ENCODE measurements at regions not wholly inside any gene's neighbourhood (a gene's known extent, or its start where the extent isn't known, plus 50 kb on each side); places are given as distances from the start of the nearest gene placed in this dataset.

DNA sequence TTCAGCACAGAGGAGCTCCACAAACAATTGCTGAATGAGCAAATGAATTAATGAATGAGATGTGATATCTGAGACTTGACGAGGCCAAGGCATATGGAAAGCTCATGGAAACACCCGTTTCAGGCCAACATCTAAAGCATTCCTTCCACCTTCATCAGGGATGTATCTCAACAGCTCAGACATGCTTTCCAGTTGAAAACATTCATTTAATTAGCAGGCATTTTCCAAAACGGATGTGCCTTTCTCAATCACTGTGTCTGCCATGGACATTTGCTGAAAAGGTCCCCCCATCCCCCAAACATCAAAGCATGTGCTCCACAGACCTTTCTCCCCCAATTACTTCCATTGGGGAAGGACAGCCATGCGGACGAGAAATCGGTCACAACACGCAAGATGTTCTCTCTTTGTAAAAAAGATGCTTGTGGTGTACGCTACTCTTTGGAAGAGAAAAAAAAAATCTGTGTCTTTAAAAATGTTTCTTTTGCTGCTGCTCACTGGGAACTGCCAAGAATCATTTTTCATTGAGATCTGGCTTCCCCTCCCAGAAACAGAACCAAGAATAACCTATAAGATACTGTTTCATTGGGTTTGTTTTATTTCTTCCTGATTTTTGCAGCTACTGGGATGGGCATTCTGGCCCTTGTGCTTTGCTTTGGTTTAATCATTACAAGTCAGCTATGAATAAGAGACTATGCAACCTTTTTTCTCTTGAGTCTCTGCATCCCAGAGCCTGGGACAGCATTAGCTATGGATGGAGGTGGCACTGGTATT is 528.2 kb downstream of the MED13L start:
- no peak for DNase-seq (ENCODE audit: low spot score in 2 of 2)
- H3K9me3 ChIP-seq: no peaks in the 10 kb centered on the region

DNA sequence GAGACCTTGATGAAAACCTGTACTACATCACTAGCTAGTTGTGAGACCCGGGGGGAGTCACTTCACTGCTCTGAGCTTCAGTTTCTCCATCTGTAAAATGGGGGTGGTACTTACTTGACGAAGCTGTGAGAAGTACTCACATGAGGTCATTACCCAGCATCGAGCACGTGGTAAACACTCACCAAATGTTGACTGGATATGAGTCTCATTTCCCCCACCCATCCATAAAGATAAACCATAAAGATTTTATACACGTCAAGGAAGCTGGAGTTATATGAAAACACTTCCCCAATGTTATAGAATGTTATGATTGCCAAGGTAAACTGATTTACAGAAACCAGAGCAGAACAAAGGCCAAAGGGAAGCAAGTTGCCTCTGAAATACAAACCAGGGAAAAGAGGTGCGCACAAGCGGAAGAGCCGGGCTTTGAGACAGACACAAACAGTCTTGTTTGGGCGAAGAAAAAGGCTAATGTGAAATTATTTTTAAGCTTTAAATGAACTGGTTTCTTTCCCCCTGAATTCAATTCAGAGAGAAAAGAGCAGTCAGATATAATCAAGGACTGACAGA is 536.8 kb downstream of the MED13L start:
- no peaks in the 10 kb centered on the region for H3K27me3 ChIP-seq
- intact Hi-C loops (cut with DNase I; ENCODE audit: low total_unique reads): no loop called here
- DNase-seq (ENCODE audit: low spot score in 2 of 2): no peak
- peak overlapping the region in 1 of 2 donors; percentile 52 for H3K27ac ChIP-seq
- no peak overlapping the region for H3K4me3 ChIP-seq
- H3K4me1 ChIP-seq: no peaks in the 10 kb centered on the region
- no peaks in the 10 kb centered on the region for H3K36me3 ChIP-seq
- no peak for TF ChIP-seq POLR2AphosphoS5 (IDR thresholded peaks at IDR 0.05)
- no peak for TF ChIP-seq POLR2A (IDR thresholded peaks at IDR 0.05)
- no peak for TF ChIP-seq CTCF (IDR thresholded peaks at IDR 0.05)
- H3K9me3 ChIP-seq: no peaks in the 10 kb centered on the region

More for the DNA sequence above, 528.2 kb downstream of the MED13L start:
- intact Hi-C loops (cut with DNase I; ENCODE audit: low total_unique reads): no loop called here
- Histone ChIP-seq H3K27me3 (no peaks in the 10 kb centered on the region), H3K4me3 (no peak overlapping the region), H3K4me1 (peaks cover 3 to 5% of the 10 kb centered on the region in 2 donors), H3K36me3 (no peaks in the 10 kb centered on the region), H3K27ac (no peak overlapping the region)
- no peak for TF ChIP-seq CTCF (IDR thresholded peaks at IDR 0.05)
- no peak for TF ChIP-seq POLR2AphosphoS5 (IDR thresholded peaks at IDR 0.05)

GRCh38 chr12:115737895-115738294 is 539.6 kb downstream of the MED13L start:
- H3K9me3 ChIP-seq: no peaks in the 10 kb centered on the region
- no peaks in the 10 kb centered on the region for H3K27me3 ChIP-seq
- H3K4me3 ChIP-seq: no peak overlapping the region
- H3K27ac ChIP-seq: no peak overlapping the region
- H3K36me3 ChIP-seq: no peaks in the 10 kb centered on the region
- H3K4me1 ChIP-seq: no peaks in the 10 kb centered on the region
- DNase-seq (ENCODE audit: low spot score in 2 of 2): no peak
- TF ChIP-seq POLR2AphosphoS5 (IDR thresholded peaks at IDR 0.05) (no peak), POLR2A (IDR thresholded peaks at IDR 0.05) (no peak), CTCF (IDR thresholded peaks at IDR 0.05) (no peak)
- intact Hi-C loops (cut with DNase I; ENCODE audit: low total_unique reads): no loop called here

DNA sequence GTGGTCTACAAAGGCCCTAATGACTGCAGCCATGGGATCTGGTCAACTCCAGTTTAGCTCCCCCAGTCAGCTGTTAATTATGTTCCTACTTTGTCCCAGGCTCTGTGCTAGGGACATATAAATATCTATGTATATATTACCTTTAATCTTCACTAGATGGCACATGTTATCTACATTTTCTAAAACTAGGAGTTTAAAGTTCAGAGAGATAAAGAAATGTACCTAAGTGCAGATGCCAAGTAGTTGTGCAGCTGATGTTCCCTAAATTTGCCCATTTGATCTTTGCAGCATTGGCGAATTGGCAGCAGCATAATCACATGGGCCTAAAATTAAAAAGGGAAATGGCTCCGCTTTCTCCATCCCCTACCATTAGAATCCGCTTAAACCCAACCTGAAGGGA is 541.1 kb downstream of the MED13L start:
- DNase-seq (ENCODE audit: low spot score in 2 of 2): no peak
- TF ChIP-seq POLR2AphosphoS5 (IDR thresholded peaks at IDR 0.05) (no peak), CTCF (IDR thresholded peaks at IDR 0.05) (no peak), POLR2A (IDR thresholded peaks at IDR 0.05) (no peak)
- Histone ChIP-seq H3K4me1 (no peaks in the 10 kb centered on the region), H3K9me3 (no peaks in the 10 kb centered on the region), H3K27ac (no peak overlapping the region), H3K27me3 (no peaks in the 10 kb centered on the region), H3K4me3 (no peak overlapping the region), H3K36me3 (no peaks in the 10 kb centered on the region)
- intact Hi-C loops (cut with DNase I; ENCODE audit: low total_unique reads): no loop called here

GRCh38 chr12:115730975-115731541 is 546.4 kb downstream of the MED13L start:
- Histone ChIP-seq H3K9me3 (no peaks in the 10 kb centered on the region), H3K27ac (no peak overlapping the region), H3K4me3 (no peak overlapping the region), H3K4me1 (no peaks in the 10 kb centered on the region), H3K36me3 (no peaks in the 10 kb centered on the region), H3K27me3 (no peaks in the 10 kb centered on the region)
- no peak for TF ChIP-seq POLR2AphosphoS5 (IDR thresholded peaks at IDR 0.05)
- no peak for TF ChIP-seq POLR2A (IDR thresholded peaks at IDR 0.05)
- no peak for TF ChIP-seq CTCF (IDR thresholded peaks at IDR 0.05)
- DNase-seq (ENCODE audit: low spot score in 2 of 2): no peak
- intact Hi-C loops (cut with DNase I; ENCODE audit: low total_unique reads): no loop called here
